H1 (cell line): ENCODE measurements at regions not wholly inside any gene's neighbourhood (a gene's known extent, or its start where the extent isn't known, plus 50 kb on each side); places are given as distances from the start of the nearest gene placed in this dataset.

Experiments
- CTCF ChIA-PET: fragments of 300-600 bp; sonication (Branson Sonifier 250); formaldehyde crosslinking; loops from one replicate; lab custom pipeline; 2021; ENCODE audit not compliant: partially characterized antibody; lab: Charles Lee
- POLR2A ChIA-PET: fragments of 300-600 bp; sonication (Branson Sonifier 250); formaldehyde crosslinking; loops from one replicate; lab custom pipeline; 2021; ENCODE audit warnings: inconsistent platforms; ENCODE audit not compliant: partially characterized antibody; lab: Charles Lee
- DNase-seq, 2 experiments: peaks; one replicate each; pipeline versions ENCODE4 v3.0.0 to v3.0.0-alpha.2; 2010 to 2022; ENCODE audit warnings: low spot score in 2 of 2, low read depth in 1 of 2, mixed read lengths in 1 of 2
- FAIRE-seq: peaks from 2 replicates; lab custom pipeline; 2011; peaks lifted over from hg19 to GRCh38; lab: Jason Lieb, UNC
- H2AFZ ChIP-seq: 2 replicates; pipeline ENCODE4 v1.8.1; 2012; ENCODE audit warnings: low read length, inconsistent platforms
- H2AK5ac ChIP-seq: 2 replicates; pipeline ENCODE4 v1.6.1; 2013; ENCODE audit warnings: low read depth, low read length
- H2BK120ac ChIP-seq: replicated peaks from 2 replicates; pipeline ENCODE3; 2013; ENCODE audit warnings: low read depth, low read length, inconsistent platforms
- H2BK12ac ChIP-seq: 2 replicates; pipeline ENCODE4 v1.6.1; 2013; ENCODE audit warnings: low read depth, low read length
- H2BK15ac ChIP-seq: 2 replicates; pipeline ENCODE4 v1.6.1; 2013; ENCODE audit warnings: low read length
- H2BK20ac ChIP-seq: 2 replicates; pipeline ENCODE4 v1.6.1; 2013; ENCODE audit warnings: low read length
- H2BK5ac ChIP-seq: 2 replicates; pipeline ENCODE4 v1.6.1; 2013; ENCODE audit warnings: low read depth, low read length
- H3K14ac ChIP-seq: 2 replicates; pipeline ENCODE4 v1.6.1; 2013; ENCODE audit warnings: inconsistent platforms; ENCODE audit not compliant: insufficient read length
- H3K18ac ChIP-seq: 2 replicates; pipeline ENCODE4 v1.6.1; 2013; ENCODE audit warnings: low read length; ENCODE audit errors: extremely low read depth
- H3K23ac ChIP-seq: 2 replicates; pipeline ENCODE4 v1.6.1; 2013; ENCODE audit warnings: inconsistent platforms; ENCODE audit not compliant: insufficient read length
- H3K23me2 ChIP-seq: 2 replicates; pipeline ENCODE4 v1.6.1; 2013; ENCODE audit warnings: low read depth, low read length
- H3K27ac ChIP-seq: 2 replicates; pipeline ENCODE4 v1.6.1; 2011; ENCODE audit warnings: low read depth, low read length, inconsistent platforms
- H3K27me3 ChIP-seq, 4 experiments: replicated peaks in 1 of 4; 1 replicate in 1 of 4; 2 replicates in 3 of 4; pipeline versions ENCODE4 v1.6.1 to v1.8.1; 2011 to 2013; ENCODE audit warnings: low read length in 3 of 4, mild to moderate bottlenecking in 3 of 4, inconsistent platforms in 2 of 4, mixed read lengths in 2 of 4, moderate library complexity in 1 of 4; ENCODE audit not compliant: control insufficient read depth in 3 of 4, insufficient read depth in 3 of 4; ENCODE audit errors: extremely low read depth in 1 of 4
- H3K36me3 ChIP-seq, 4 experiments: 2 replicates each; pipeline versions ENCODE4 v1.6.1 to v1.8.1; 2011 to 2013; ENCODE audit warnings: mild to moderate bottlenecking in 4 of 4, low read length in 3 of 4, moderate library complexity in 2 of 4, control low read depth in 1 of 4, inconsistent platforms in 1 of 4; ENCODE audit not compliant: insufficient read depth in 4 of 4, control insufficient read depth in 2 of 4
- H3K4ac ChIP-seq: replicated peaks from 2 replicates; pipeline ENCODE3; 2013; ENCODE audit warnings: low read length, low read depth, mixed read lengths, inconsistent platforms; ENCODE audit not compliant: insufficient read length
- H3K4me1 ChIP-seq, 4 experiments: replicated peaks in 1 of 4; 1 replicate in 1 of 4; 2 replicates in 3 of 4; pipeline versions ENCODE4 v1.6.1 to v1.8.1; 2011 to 2013; ENCODE audit warnings: low read length in 3 of 4, inconsistent platforms in 2 of 4, mixed read lengths in 1 of 4; ENCODE audit not compliant: insufficient read depth in 4 of 4, control insufficient read depth in 3 of 4
- H3K4me2 ChIP-seq, 2 experiments: 2 replicates each; pipeline versions ENCODE4 v1.6.1 to v1.8.1; 2011 to 2013; ENCODE audit warnings: low read depth in 2 of 2, low read length in 2 of 2, control low read depth in 1 of 2, inconsistent platforms in 1 of 2, mild to moderate bottlenecking in 1 of 2; ENCODE audit not compliant: insufficient read depth in 1 of 2
- H3K4me3 ChIP-seq, 4 experiments: fragments of 200-600, 300-600 bp in 1 of 4; sonication (generic), shearing (Covaris generic), sonication (Bioruptor Twin) in 1 of 4; 2 replicates each; pipeline versions ENCODE4 v1.5.1 to v1.8.1; 2011 to 2016; ENCODE audit warnings: low read length in 4 of 4, low read depth in 3 of 4, control low read depth in 2 of 4, inconsistent platforms in 2 of 4, mild to moderate bottlenecking in 2 of 4, mixed read lengths in 1 of 4, moderate library complexity in 1 of 4; ENCODE audit not compliant: insufficient read depth in 2 of 4; ENCODE audit errors: extremely low read depth in 1 of 4
- H3K56ac ChIP-seq: replicated peaks from 2 replicates; pipeline ENCODE3; 2013; ENCODE audit warnings: low read depth, mild to moderate bottlenecking, mixed read lengths, low read length, inconsistent platforms; ENCODE audit not compliant: insufficient read length
- H3K79me1 ChIP-seq: 2 replicates; pipeline ENCODE4 v1.6.1; 2013; ENCODE audit warnings: low read depth, low read length, control low read depth
- H3K79me2 ChIP-seq, 2 experiments: 2 replicates each; pipeline versions ENCODE4 v1.6.1 to v1.8.1; 2012 to 2013; ENCODE audit warnings: low read length in 2 of 2, mild to moderate bottlenecking in 2 of 2, inconsistent platforms in 1 of 2; ENCODE audit not compliant: insufficient read depth in 2 of 2, control insufficient read depth in 1 of 2
- H3K9ac ChIP-seq, 4 experiments: replicated peaks in 1 of 4; 1 replicate in 1 of 4; 2 replicates in 3 of 4; pipeline versions ENCODE4 v1.6.1 to v1.8.1; 2011 to 2013; ENCODE audit warnings: low read depth in 3 of 4, low read length in 3 of 4, control low read depth in 2 of 4, mild to moderate bottlenecking in 2 of 4, moderate library complexity in 2 of 4, inconsistent platforms in 1 of 4; ENCODE audit errors: extremely low read depth in 1 of 4
- H3K9me3 ChIP-seq, 2 experiments: 2 replicates each; pipeline versions ENCODE4 v1.6.1 to v1.8.1; 2012 to 2013; ENCODE audit warnings: mild to moderate bottlenecking in 2 of 2, moderate library complexity in 2 of 2, control low read depth in 1 of 2, inconsistent platforms in 1 of 2, low read depth in 1 of 2, low read length in 1 of 2, mixed read lengths in 1 of 2; ENCODE audit not compliant: insufficient read depth in 2 of 2
- H4K20me1 ChIP-seq, 2 experiments: replicated peaks in 1 of 2; 2 replicates each; pipeline versions ENCODE3 to v1.8.1; 2011 to 2013; ENCODE audit warnings: inconsistent platforms in 2 of 2, low read length in 2 of 2, mild to moderate bottlenecking in 1 of 2; ENCODE audit not compliant: insufficient read depth in 2 of 2, control insufficient read depth in 1 of 2
- H4K5ac ChIP-seq: 2 replicates; pipeline ENCODE4 v1.6.1; 2013; ENCODE audit warnings: low read length, low read depth, mixed read lengths, inconsistent platforms; ENCODE audit not compliant: insufficient read length
- H4K8ac ChIP-seq: 2 replicates; pipeline ENCODE4 v1.8.0; 2013; ENCODE audit warnings: mild to moderate bottlenecking, moderate library complexity, low read length, inconsistent platforms; ENCODE audit not compliant: insufficient read depth; ENCODE audit errors: extremely low read depth
- H4K91ac ChIP-seq: replicated peaks from 2 replicates; pipeline ENCODE3; 2013; ENCODE audit warnings: low read length, mixed read lengths, inconsistent platforms; ENCODE audit not compliant: insufficient read length
- ASH2L ChIP-seq: fragments of 200-600, 300-600 bp; sonication (generic); IDR thresholded peaks from one replicate; pipeline ENCODE4 v1.7.1; 2017; ENCODE audit warnings: low read length
- RAD21 ChIP-seq, 2 experiments: IDR thresholded peaks in 1 of 2; conservative IDR thresholded peaks in 1 of 2; 2 replicates each; pipeline ENCODE4 v1.6.1; 2011; ENCODE audit warnings: low read depth in 2 of 2, low read length in 2 of 2, improper control_type of control experiment in 1 of 2, inconsistent platforms in 1 of 2, mild to moderate bottlenecking in 1 of 2, moderate library complexity in 1 of 2
- SRF ChIP-seq: IDR thresholded peaks from 2 replicates; pipeline ENCODE4 v1.6.1; 2011; ENCODE audit warnings: mild to moderate bottlenecking, low read depth, low read length, moderate library complexity
- USF2 ChIP-seq: IDR thresholded peaks from 2 replicates; pipeline ENCODE4 v1.6.1; 2011; ENCODE audit warnings: low read length, improper control_type of control experiment
- WGBS, 2 experiments: shearing (Covaris generic) in 1 of 2; methylation state at CpG; one replicate each; pipeline versions ENCODE4 v1.1.6 to v1.1.7; 2013 to 2015; ENCODE audit warnings: low lambda C conversion rate in 2 of 2, mixed read lengths in 2 of 2, inconsistent platforms in 1 of 2, low coverage in 1 of 2, missing lambda C conversion rate in 1 of 2; ENCODE audit not compliant: insufficient replicate concordance in 2 of 2, insufficient coverage in 1 of 2, insufficient read length in 1 of 2; ENCODE audit errors: extremely low coverage in 1 of 2, missing lambda C conversion rate in 1 of 2; 5-methylcytosine and 5-hydroxymethylcytosine counted together

DNA sequence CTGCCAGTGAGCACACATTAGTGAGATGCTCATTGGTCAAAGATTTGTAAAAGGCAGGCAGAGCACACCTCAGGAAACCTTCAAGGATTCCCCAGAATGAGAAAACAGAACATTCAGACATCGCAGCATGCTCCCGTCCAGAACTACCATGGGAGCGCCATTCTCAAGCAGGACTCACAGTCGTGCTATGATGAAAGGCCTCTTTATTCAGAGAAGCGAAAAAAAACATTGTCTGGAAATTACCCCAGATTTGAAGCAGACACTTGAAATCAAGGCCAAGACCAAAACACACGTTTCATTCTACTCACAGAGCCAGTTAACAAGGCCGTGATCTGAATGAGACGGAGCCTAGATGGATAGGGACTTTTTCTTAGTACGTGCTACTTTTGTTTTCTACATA is 961.8 kb upstream of the TENM3 start:
- Histone ChIP-seq H4K91ac (no peak overlapping the region), H3K14ac (no peak overlapping the region), H3K23me2 (no peaks in the 10 kb centered on the region), H3K4me1 (no peaks in the 10 kb centered on the region), H2BK20ac (no peak overlapping the region), H2AFZ (no peak overlapping the region), H3K27me3 (no peaks in the 10 kb centered on the region), H3K4ac (no peak overlapping the region), H3K36me3 (no peaks in the 10 kb centered on the region), H3K27ac (no peak overlapping the region), H2AK5ac (no peak overlapping the region), H2BK120ac (no peak overlapping the region), H4K5ac (no peak overlapping the region), H3K79me2 (no peaks in the 10 kb centered on the region), H3K4me2 (no peak overlapping the region), H3K4me3 (no peak overlapping the region), H2BK12ac (no peak overlapping the region), H2BK15ac (no peak overlapping the region), H3K18ac (no peak overlapping the region), H3K79me1 (no peaks in the 10 kb centered on the region), H2BK5ac (no peak overlapping the region), H4K8ac (no peak overlapping the region), H3K56ac (no peak overlapping the region), H3K23ac (no peak overlapping the region), H3K9ac (no peak overlapping the region), H3K9me3 (no peaks in the 10 kb centered on the region), H4K20me1 (no peaks in the 10 kb centered on the region)
- ChIA-PET POLR2A (no interaction called here), CTCF (interaction anchor here (0.6 kb wide), 1 partner anchor 244 kb away, joined by 3 read pairs; no protein-coding TSS in a partner anchor)
- WGBS, 2 experiments: 99% methylated on average over 9 of the region's 9 CpGs; no CpG with 5 or more reads in 1 of the 2 experiments
- TF ChIP-seq USF2 (no peak), ASH2L (no peak), RAD21 (IDR thresholded peaks at IDR 0.05 in 1 of 2, conservative IDR thresholded peaks at IDR 0.05 in 1 of 2; ENCODE audit: low read depth in 2 of 2, low read length in 2 of 2) (no peak), SRF (no peak)
- FAIRE-seq (no peak), DNase-seq (no peak)
